GM12878 (cell line): ENCODE measurements at regions not wholly inside any gene's neighbourhood (a gene's known extent, or its start where the extent isn't known, plus 50 kb on each side); places are given as distances from the start of the nearest gene placed in this dataset.

ENCODE experiments used
- ATAC-seq: fragments of 200-7000 bp; cut with Tn5 transposase; 3 replicates; pipeline ENCODE4 v1.9.1; 2020; ENCODE audit warnings: mild to moderate bottlenecking, moderate library complexity
- BruUV-seq: library from RNA; stranded (reverse); fragments of 400-500 nt; replicated peaks from 2 replicates; lab custom pipeline; 2021; lab: Mats Ljungman, UMichigan
- CTCF ChIA-PET: fragments of 300-600 bp; sonication (Branson Sonifier 250); formaldehyde crosslinking; extraction: SDS; loops from one replicate; lab custom pipeline; 2021; ENCODE audit warnings: inconsistent platforms; lab: Yijun Ruan, JAX
- POLR2A ChIA-PET: fragments of 350-600 bp; formaldehyde crosslinking; extraction: SDS; loops from one replicate; lab custom pipeline; 2021; ENCODE audit warnings: inconsistent platforms; lab: Charles Lee
- RAD21 ChIA-PET: fragments of 300-600 bp; sonication (Branson Sonifier 250); formaldehyde crosslinking; loops from one replicate; lab custom pipeline; 2023; ENCODE audit warnings: antibody characterized with exemption; ENCODE audit not compliant: unreplicated experiment; lab: Charles Lee
- SMC1A ChIA-PET: fragments of 300-600 bp; sonication (Branson Sonifier 250); formaldehyde crosslinking; loops from one replicate; lab custom pipeline; 2023; ENCODE audit not compliant: unreplicated experiment, uncharacterized antibody; lab: Charles Lee
- DNase-seq: peaks from one replicate; pipeline ENCODE4 v3.0.0-alpha.2; 2011; ENCODE audit warnings: low read depth, low spot score
- FAIRE-seq: peaks from 3 replicates; lab custom pipeline; 2011; peaks lifted over from hg19 to GRCh38; lab: Jason Lieb, UNC
- H2AFZ ChIP-seq: 2 replicates; pipeline ENCODE4 v1.6.0; 2011; ENCODE audit warnings: low read depth, low read length, control low read depth; ENCODE audit not compliant: control insufficient read depth
- H3K27ac ChIP-seq: 2 replicates; pipeline ENCODE4 v1.5.1; 2011; ENCODE audit warnings: control low read depth; ENCODE audit not compliant: control insufficient read depth, insufficient read depth
- H3K27me3 ChIP-seq, 2 experiments: replicated peaks in 1 of 2; 2 replicates each; pipeline versions ENCODE4 v1.6.0 to v1.6.1; 2011; ENCODE audit warnings: low read length in 1 of 2; ENCODE audit not compliant: control insufficient read depth in 2 of 2, insufficient read depth in 2 of 2
- H3K36me3 ChIP-seq, 2 experiments: 2 replicates each; pipeline ENCODE4 v1.5.1; 2011; ENCODE audit warnings: low read length in 1 of 2; ENCODE audit not compliant: control insufficient read depth in 2 of 2, insufficient read depth in 2 of 2
- H3K4me1 ChIP-seq: 2 replicates; pipeline ENCODE4 v1.6.1; 2011; ENCODE audit warnings: mild to moderate bottlenecking, low read length, moderate library complexity, mixed read lengths; ENCODE audit not compliant: control insufficient read depth, insufficient read depth
- H3K4me2 ChIP-seq: 2 replicates; pipeline ENCODE4 v1.6.0; 2011; ENCODE audit warnings: control low read depth; ENCODE audit not compliant: control insufficient read depth, insufficient read depth
- H3K4me3 ChIP-seq: fragments of 200-600 bp; sonication (generic); 2 replicates; pipeline ENCODE4 v1.5.1; 2016
- H3K79me2 ChIP-seq: 2 replicates; pipeline ENCODE4 v1.6.0; 2011; ENCODE audit warnings: low read length; ENCODE audit not compliant: control insufficient read depth, insufficient read depth
- H3K9ac ChIP-seq: 2 replicates; pipeline ENCODE4 v1.8.0; 2011; ENCODE audit warnings: low read length, control low read depth, mixed read lengths; ENCODE audit not compliant: control insufficient read depth, insufficient read depth
- H3K9me3 ChIP-seq: replicated peaks from 3 replicates; pipeline ENCODE4 v1.5.1; 2011; ENCODE audit warnings: mild to moderate bottlenecking, low read length; ENCODE audit not compliant: control insufficient read depth, insufficient read depth
- H4K20me1 ChIP-seq: 2 replicates; pipeline ENCODE4 v1.6.0; 2011; ENCODE audit not compliant: control insufficient read depth, insufficient read depth
- FOS ChIP-seq: IDR thresholded peaks from 3 replicates; pipeline ENCODE4 v1.6.1; 2011; ENCODE audit warnings: borderline replicate concordance; ENCODE audit not compliant: insufficient read length; ENCODE audit errors: extremely low read depth
- MYB ChIP-seq: fragments of 150-350 bp; IDR thresholded peaks from 2 replicates; pipeline ENCODE4 v1.6.1; 2014; ENCODE audit warnings: mild to moderate bottlenecking, low read depth, low read length, borderline replicate concordance
- ZNF217 ChIP-seq: fragments of 450-650 bp; IDR thresholded peaks from 2 replicates; pipeline ENCODE4 v1.6.1; 2017; ENCODE audit warnings: antibody characterized with exemption, mild to moderate bottlenecking
- ZNF384 ChIP-seq: IDR thresholded peaks from 2 replicates; pipeline ENCODE4 v1.6.1; 2012; ENCODE audit warnings: low read depth, mild to moderate bottlenecking, low read length, improper control_type of control experiment, borderline replicate concordance
- WGBS: methylation state at CpG from one replicate; pipeline ENCODE4 v1.1.6; 2016; ENCODE audit warnings: low lambda C conversion rate; ENCODE audit not compliant: insufficient replicate concordance, insufficient coverage; ENCODE audit errors: missing lambda C conversion rate; 5-methylcytosine and 5-hydroxymethylcytosine counted together
- in situ Hi-C: fragments of 300-500 bp; cut with MboI; formaldehyde crosslinking; loops from 9 replicates; pipeline ENCODE4 v1.14.3; 2018; ENCODE audit warnings: mixed read lengths
- intact Hi-C: fragments of 100-400 bp; cut with micrococcal nuclease; formaldehyde crosslinking; loops from one replicate; pipeline ENCODE4 v1.14.2; 2022; ENCODE audit not compliant: unreplicated experiment
- TF ChIP-seq, protein P1 (sequence below): fragments of 450-650 bp; formaldehyde crosslinking; IDR thresholded peaks from 2 replicates; pipeline ENCODE4 v1.4.0; 2022; ENCODE audit warnings: mild to moderate bottlenecking, moderate library complexity

DNA sequence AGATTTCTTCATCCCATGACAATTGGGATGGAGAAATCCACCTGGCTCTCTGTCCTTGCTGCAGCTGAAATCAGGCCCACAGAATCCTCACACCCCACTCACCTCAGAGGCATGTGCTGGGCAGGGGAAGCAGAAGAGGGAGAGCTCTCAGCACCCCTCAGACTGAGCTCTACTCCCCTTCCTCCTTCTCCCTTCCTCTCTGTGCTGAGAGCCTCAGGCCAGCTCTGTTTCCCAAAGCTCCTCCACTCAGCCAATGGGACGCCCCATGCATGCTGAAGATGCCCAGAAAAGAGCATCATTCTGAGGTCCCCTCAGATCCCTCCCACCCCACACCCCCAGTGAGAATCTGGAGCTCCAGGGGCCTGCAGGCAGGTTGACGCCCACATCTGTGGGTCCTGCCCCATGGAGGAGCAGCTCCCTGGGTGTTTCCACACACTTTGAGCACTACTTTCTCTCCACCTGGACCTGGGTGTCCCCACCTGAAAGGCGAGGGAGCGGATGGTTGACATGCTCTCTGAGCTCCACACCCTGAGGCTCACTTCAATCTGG, 637.7 kb upstream of the ID2 start:
- Histone ChIP-seq H3K79me2 (no peaks in the 10 kb centered on the region), H3K4me1 (peaks cover 4% of the 10 kb centered on the region), H3K36me3 (no peaks in the 10 kb centered on the region), H3K9ac (no peak overlapping the region), H3K27me3 (no peaks in the 10 kb centered on the region), H2AFZ (no peak overlapping the region), H4K20me1 (no peaks in the 10 kb centered on the region), H3K4me3 (no peak overlapping the region), H3K4me2 (no peak overlapping the region), H3K27ac (no peak overlapping the region), H3K9me3 (peaks cover 6% of the 10 kb centered on the region; the same call in 2 of the 3 replicates)
- 60% methylated on average over 4 of the region's 4 CpGs for WGBS
- FAIRE-seq = no peak
- no peak for ATAC-seq
- intact Hi-C loops (no loop called here), in situ Hi-C loops (no loop called here)
- ChIA-PET SMC1A (interaction anchor here (1.6 kb wide), 1 partner anchor 9 kb away, joined by 4 read pairs; no protein-coding TSS in a partner anchor), CTCF (no interaction called here), POLR2A (interaction anchor here (0.6 to 0.7 kb wide), 3 partner anchors 34 to 258 kb away, joined by 3 to 6 read pairs (median 4); no protein-coding TSS in a partner anchor), RAD21 (interaction anchor here (0.5 kb wide), 1 partner anchor 519 kb away, joined by 4 read pairs; no protein-coding TSS in a partner anchor)
- no peak for DNase-seq
- no TSS peak for BruUV-seq
- TF ChIP-seq ZNF217 = no peak
- no peak for TF ChIP-seq MYB
- TF ChIP-seq ZNF384 = no peak
- no peak for TF ChIP-seq FOS
- TF ChIP-seq, protein P1, sequence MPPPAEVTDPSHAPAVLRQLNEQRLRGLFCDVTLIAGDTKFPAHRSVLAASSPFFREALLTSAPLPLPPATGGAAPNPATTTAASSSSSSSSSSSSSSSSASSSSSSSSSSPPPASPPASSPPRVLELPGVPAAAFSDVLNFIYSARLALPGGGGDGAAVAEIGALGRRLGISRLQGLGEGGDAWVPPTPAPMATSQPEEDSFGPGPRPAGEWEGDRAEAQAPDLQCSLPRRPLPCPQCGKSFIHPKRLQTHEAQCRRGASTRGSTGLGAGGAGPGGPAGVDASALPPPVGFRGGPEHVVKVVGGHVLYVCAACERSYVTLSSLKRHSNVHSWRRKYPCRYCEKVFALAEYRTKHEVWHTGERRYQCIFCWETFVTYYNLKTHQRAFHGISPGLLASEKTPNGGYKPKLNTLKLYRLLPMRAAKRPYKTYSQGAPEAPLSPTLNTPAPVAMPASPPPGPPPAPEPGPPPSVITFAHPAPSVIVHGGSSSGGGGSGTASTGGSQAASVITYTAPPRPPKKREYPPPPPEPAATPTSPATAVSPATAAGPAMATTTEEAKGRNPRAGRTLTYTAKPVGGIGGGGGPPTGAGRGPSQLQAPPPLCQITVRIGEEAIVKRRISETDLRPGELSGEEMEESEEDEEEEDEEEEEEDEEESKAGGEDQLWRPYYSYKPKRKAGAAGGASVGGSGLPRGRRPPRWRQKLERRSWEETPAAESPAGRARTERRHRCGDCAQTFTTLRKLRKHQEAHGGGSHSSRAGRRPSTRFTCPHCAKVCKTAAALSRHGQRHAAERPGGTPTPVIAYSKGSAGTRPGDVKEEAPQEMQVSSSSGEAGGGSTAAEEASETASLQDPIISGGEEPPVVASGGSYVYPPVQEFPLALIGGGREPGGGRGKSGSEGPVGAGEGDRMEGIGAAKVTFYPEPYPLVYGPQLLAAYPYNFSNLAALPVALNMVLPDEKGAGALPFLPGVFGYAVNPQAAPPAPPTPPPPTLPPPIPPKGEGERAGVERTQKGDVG (CRISPR knock-in tag) = no peak
